ENCODE measurements at regions not wholly inside any gene's neighbourhood (a gene's known extent, or its start where the extent isn't known, plus 50 kb on each side); places are given as distances from the start of the nearest gene placed in this dataset.

- WGBS, 2 donors, result 55 to 79% methylated on average over 1 of the region's 1 CpG
- H3K4me3 ChIP-seq (ENCODE audit: low read depth, poor library complexity, severe bottlenecking), result no peak overlapping the region
- DNase-seq (ENCODE audit: low spot score in 2 of 2), result no peak
- TF ChIP-seq POLR2A (IDR thresholded peaks at IDR 0.05), result no peak
- no peak for TF ChIP-seq CTCF (IDR thresholded peaks at IDR 0.05)
- intact Hi-C loops (cut with DNase I; ENCODE audit: low total_unique reads), result no loop called here
Observed at GRCh38 chr3:34005886-34006285, 207.5 kb downstream of the PDCD6IP start.

GRCh38 chr3:34008191-34008590 is 209.8 kb downstream of the PDCD6IP start:
- TF ChIP-seq POLR2A (IDR thresholded peaks at IDR 0.05), result no peak
- no peak for TF ChIP-seq CTCF (IDR thresholded peaks at IDR 0.05)
- intact Hi-C loops (cut with DNase I; ENCODE audit: low total_unique reads), result no loop called here
- no peak overlapping the region for H3K4me3 ChIP-seq (ENCODE audit: low read depth, poor library complexity, severe bottlenecking)
- no peak for DNase-seq (ENCODE audit: low spot score in 2 of 2)
- WGBS, 2 donors, result 73 to 92% methylated on average over 1 of the region's 1 CpG

- TF ChIP-seq CTCF (IDR thresholded peaks at IDR 0.05) (no peak), POLR2A (IDR thresholded peaks at IDR 0.05) (no peak)
- intact Hi-C loops (cut with DNase I; ENCODE audit: low total_unique reads), result no loop called here
- no peak for DNase-seq (ENCODE audit: low spot score in 2 of 2)
- no peak overlapping the region for H3K4me3 ChIP-seq (ENCODE audit: low read depth, poor library complexity, severe bottlenecking)
- 62 to 70% methylated on average over 2 of the region's 2 CpGs for WGBS, 2 donors
Observed at GRCh38 chr3:34008836-34009809, 210.7 kb downstream of the PDCD6IP start.

- no peak for TF ChIP-seq POLR2A (IDR thresholded peaks at IDR 0.05)
- intact Hi-C loops (cut with DNase I; ENCODE audit: low total_unique reads), result no loop called here
- WGBS, 2 donors, result 92 to 93% methylated on average over 3 of the region's 3 CpGs
- no peak for DNase-seq (ENCODE audit: low spot score in 2 of 2)
- H3K4me3 ChIP-seq (ENCODE audit: low read depth, poor library complexity, severe bottlenecking), result no peak overlapping the region
Observed at GRCh38 chr3:34011171-34012101, 213.0 kb downstream of the PDCD6IP start.

GRCh38 chr3:34012102-34012461 is 213.7 kb downstream of the PDCD6IP start:
- no peak overlapping the region for H3K4me3 ChIP-seq (ENCODE audit: low read depth, poor library complexity, severe bottlenecking)
- DNase-seq (ENCODE audit: low spot score in 2 of 2), result no peak
- TF ChIP-seq POLR2A (IDR thresholded peaks at IDR 0.05) (no peak), CTCF (IDR thresholded peaks at IDR 0.05) (no peak)
- intact Hi-C loops (cut with DNase I; ENCODE audit: low total_unique reads), result no loop called here
- 51 to 69% methylated on average over 2 of the region's 2 CpGs for WGBS, 2 donors

Measured in lower leg skin (tissue), 4 donors.